Ishikawa (cell line): ENCODE measurements at regions not wholly inside any gene's neighbourhood (a gene's known extent, or its start where the extent isn't known, plus 50 kb on each side); places are given as distances from the start of the nearest gene placed in this dataset.

Experiments
- CEBPB ChIP-seq: IDR thresholded peaks from 2 replicates; pipeline ENCODE4 v1.6.1; 2012
- CREB1 ChIP-seq: IDR thresholded peaks from 2 replicates; pipeline ENCODE4 v1.6.1; 2012; ENCODE audit warnings: low read depth
- EGR1 ChIP-seq: IDR thresholded peaks from 2 replicates; pipeline ENCODE4 v1.6.1; 2012
- EP300 ChIP-seq: IDR thresholded peaks from 2 replicates; pipeline ENCODE4 v1.6.1; 2012; ENCODE audit warnings: borderline replicate concordance
- FOXM1 ChIP-seq: IDR thresholded peaks from 2 replicates; pipeline ENCODE4 v1.6.1; 2012; ENCODE audit warnings: low read depth, borderline replicate concordance
- NFIC ChIP-seq: IDR thresholded peaks from 2 replicates; pipeline ENCODE4 v1.6.1; 2012
- RAD21 ChIP-seq: IDR thresholded peaks from 2 replicates; pipeline ENCODE4 v1.6.1; 2012; ENCODE audit warnings: low read depth
- TAF1 ChIP-seq: IDR thresholded peaks from 2 replicates; pipeline ENCODE4 v1.6.1; 2012; ENCODE audit warnings: low read depth, mild to moderate bottlenecking
- TCF12 ChIP-seq: IDR thresholded peaks from 2 replicates; pipeline ENCODE4 v1.6.1; 2012; ENCODE audit warnings: low read depth
- TEAD4 ChIP-seq: IDR thresholded peaks from 2 replicates; pipeline ENCODE4 v1.6.1; 2012
- YY1 ChIP-seq: IDR thresholded peaks from 2 replicates; pipeline ENCODE4 v1.6.1; 2012; ENCODE audit warnings: low read depth
- ZBTB7A ChIP-seq: IDR thresholded peaks from 2 replicates; pipeline ENCODE4 v1.6.1; 2012; ENCODE audit warnings: low read depth
- TF ChIP-seq, protein P1 (sequence below): IDR thresholded peaks from 2 replicates; pipeline ENCODE4 v1.6.1; 2012; ENCODE audit warnings: low read depth, mild to moderate bottlenecking
- TF ChIP-seq, protein P2 (sequence below): IDR thresholded peaks from 2 replicates; pipeline ENCODE4 v1.6.1; 2012
- TF ChIP-seq, protein P3 (sequence below): IDR thresholded peaks from 2 replicates; pipeline ENCODE4 v1.6.1; 2012

GRCh38 chr11:23569547-23569946 lies 709.3 kb upstream of the CCDC179 start:
- no peak for TF ChIP-seq ZBTB7A
- TF ChIP-seq EGR1: no peak
- TF ChIP-seq, protein P1, sequence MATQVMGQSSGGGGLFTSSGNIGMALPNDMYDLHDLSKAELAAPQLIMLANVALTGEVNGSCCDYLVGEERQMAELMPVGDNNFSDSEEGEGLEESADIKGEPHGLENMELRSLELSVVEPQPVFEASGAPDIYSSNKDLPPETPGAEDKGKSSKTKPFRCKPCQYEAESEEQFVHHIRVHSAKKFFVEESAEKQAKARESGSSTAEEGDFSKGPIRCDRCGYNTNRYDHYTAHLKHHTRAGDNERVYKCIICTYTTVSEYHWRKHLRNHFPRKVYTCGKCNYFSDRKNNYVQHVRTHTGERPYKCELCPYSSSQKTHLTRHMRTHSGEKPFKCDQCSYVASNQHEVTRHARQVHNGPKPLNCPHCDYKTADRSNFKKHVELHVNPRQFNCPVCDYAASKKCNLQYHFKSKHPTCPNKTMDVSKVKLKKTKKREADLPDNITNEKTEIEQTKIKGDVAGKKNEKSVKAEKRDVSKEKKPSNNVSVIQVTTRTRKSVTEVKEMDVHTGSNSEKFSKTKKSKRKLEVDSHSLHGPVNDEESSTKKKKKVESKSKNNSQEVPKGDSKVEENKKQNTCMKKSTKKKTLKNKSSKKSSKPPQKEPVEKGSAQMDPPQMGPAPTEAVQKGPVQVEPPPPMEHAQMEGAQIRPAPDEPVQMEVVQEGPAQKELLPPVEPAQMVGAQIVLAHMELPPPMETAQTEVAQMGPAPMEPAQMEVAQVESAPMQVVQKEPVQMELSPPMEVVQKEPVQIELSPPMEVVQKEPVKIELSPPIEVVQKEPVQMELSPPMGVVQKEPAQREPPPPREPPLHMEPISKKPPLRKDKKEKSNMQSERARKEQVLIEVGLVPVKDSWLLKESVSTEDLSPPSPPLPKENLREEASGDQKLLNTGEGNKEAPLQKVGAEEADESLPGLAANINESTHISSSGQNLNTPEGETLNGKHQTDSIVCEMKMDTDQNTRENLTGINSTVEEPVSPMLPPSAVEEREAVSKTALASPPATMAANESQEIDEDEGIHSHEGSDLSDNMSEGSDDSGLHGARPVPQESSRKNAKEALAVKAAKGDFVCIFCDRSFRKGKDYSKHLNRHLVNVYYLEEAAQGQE: no peak
- no peak for TF ChIP-seq NFIC
- TF ChIP-seq CEBPB: no peak
- TF ChIP-seq EP300: no peak
- TF ChIP-seq CREB1: no peak
- no peak for TF ChIP-seq TEAD4
- TF ChIP-seq, protein P2, sequence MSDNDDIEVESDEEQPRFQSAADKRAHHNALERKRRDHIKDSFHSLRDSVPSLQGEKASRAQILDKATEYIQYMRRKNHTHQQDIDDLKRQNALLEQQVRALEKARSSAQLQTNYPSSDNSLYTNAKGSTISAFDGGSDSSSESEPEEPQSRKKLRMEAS: no peak
- no peak for TF ChIP-seq TAF1
- TF ChIP-seq, protein P3, sequence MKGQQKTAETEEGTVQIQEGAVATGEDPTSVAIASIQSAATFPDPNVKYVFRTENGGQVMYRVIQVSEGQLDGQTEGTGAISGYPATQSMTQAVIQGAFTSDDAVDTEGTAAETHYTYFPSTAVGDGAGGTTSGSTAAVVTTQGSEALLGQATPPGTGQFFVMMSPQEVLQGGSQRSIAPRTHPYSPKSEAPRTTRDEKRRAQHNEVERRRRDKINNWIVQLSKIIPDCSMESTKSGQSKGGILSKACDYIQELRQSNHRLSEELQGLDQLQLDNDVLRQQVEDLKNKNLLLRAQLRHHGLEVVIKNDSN: no peak
- no peak for TF ChIP-seq FOXM1
- no peak for TF ChIP-seq TCF12
- TF ChIP-seq RAD21: no peak
- no peak for TF ChIP-seq YY1

DNA sequence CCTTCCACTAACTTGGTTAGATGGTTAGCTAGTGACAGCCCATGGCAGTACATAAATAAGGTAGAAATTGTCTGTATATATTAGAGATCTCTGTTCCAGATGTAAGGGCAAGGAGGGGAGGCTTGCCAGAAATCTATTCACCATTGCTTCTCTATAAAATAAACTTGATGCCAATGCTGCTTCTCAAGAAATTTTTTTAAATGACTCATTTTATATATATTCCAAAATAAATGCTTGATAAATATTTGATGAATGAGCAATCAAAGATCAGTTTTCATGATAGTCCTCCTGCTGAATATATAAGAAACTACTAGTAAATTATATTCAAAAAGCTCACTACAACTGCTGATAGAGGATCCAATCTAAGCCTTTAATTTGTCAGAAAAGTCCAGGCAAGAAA lies 710.6 kb upstream of the CCDC179 start:
- TF ChIP-seq NFIC (no peak), EGR1 (no peak), FOXM1 (no peak), CEBPB (no peak), EP300 (no peak), TEAD4 (no peak)
- TF ChIP-seq, protein P1: no peak
- TF ChIP-seq, protein P3: no peak
- TF ChIP-seq, protein P2: no peak

- TF ChIP-seq ZBTB7A: no peak
- no peak for TF ChIP-seq TCF12
- no peak for TF ChIP-seq EGR1
- no peak for TF ChIP-seq NFIC
- no peak for TF ChIP-seq FOXM1
- TF ChIP-seq, protein P2: no peak
- no peak for TF ChIP-seq CEBPB
Measured at GRCh38 chr11:23573429-23573828, 713.2 kb upstream of the CCDC179 start.

- no peak for TF ChIP-seq TAF1
- TF ChIP-seq, protein P1: no peak
- TF ChIP-seq ZBTB7A: no peak
- TF ChIP-seq NFIC: no peak
- TF ChIP-seq CEBPB: no peak
- TF ChIP-seq EP300: no peak
- TF ChIP-seq FOXM1: no peak
- TF ChIP-seq CREB1: no peak
- no peak for TF ChIP-seq YY1
- no peak for TF ChIP-seq TEAD4
- TF ChIP-seq RAD21: no peak
- TF ChIP-seq, protein P3: no peak
Measured at GRCh38 chr11:23574149-23574548, 713.9 kb upstream of the CCDC179 start.
